ENCODE measurements at regions not wholly inside any gene's neighbourhood (a gene's known extent, or its start where the extent isn't known, plus 50 kb on each side); places are given as distances from the start of the nearest gene placed in this dataset.
"Not testable (repeated sequence)": the region's sequence is repeated elsewhere in the genome, so short reads cannot be mapped to it uniquely, and the experiment has no call there.

DNA sequence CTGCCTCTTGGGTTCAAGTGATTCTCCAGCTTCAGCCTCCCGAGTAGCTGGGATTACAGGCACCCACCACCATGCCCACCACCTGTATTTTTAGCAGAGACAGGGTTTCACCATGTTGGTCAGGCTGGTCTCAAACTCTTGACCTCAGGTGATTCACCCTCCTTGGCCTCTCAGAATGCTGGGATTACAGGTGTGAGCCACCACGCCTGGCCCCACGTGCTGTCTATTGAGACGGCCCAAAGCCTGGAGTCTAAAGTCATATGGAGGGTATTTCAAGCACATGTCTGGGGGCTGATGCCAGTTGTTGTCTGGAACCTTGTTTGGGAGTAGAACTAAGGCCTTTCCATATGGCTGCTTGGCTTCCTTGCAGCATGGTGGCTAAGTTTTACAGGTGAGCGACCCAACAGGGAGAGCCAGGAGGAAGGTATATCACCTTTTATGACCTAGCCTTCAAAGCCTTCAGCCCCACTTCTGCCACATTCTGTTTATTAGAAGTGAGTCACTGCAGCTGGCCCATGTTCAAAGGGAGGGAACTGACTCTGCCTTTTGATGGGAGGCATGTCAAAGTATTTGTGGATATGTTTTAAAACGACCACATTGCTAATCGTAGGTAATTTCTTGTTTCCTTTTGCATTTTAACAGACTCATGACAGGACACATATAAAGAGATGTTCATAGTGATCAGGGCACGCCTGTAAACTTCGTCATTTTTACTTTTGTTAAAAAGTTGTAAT lies 105.3 kb upstream of the GOLGA6L4 start:
- TF ChIP-seq CTCF (conservative IDR thresholded peaks at IDR 0.05 in 1 of 2, IDR thresholded peaks at IDR 0.05 in 1 of 2; ENCODE audit: extremely low read depth in 1 of 2, insufficient read depth in 1 of 2, low read depth in 1 of 2, low read length in 2 of 2); EZH2 (IDR thresholded peaks at IDR 0.05; ENCODE audit: borderline replicate concordance, low read length): not testable (repeated sequence)

Measured in mammary epithelial cell (primary cell).